Brain microvascular endothelial cell (primary cell): ENCODE measurements at regions not wholly inside any gene's neighbourhood (a gene's known extent, or its start where the extent isn't known, plus 50 kb on each side); places are given as distances from the start of the nearest gene placed in this dataset.

Experiments used
- DNase-seq: peaks from one replicate; pipeline ENCODE4 v3.0.0-alpha.2; 2020
- H3K27ac ChIP-seq: fragments of 250-450 bp; sonication (Bioruptor Pico); 2 replicates; pipeline ENCODE4 v1.5.1; 2020; ENCODE audit warnings: mild to moderate bottlenecking, moderate library complexity
- H3K27me3 ChIP-seq: fragments of 250-450 bp; sonication (Bioruptor Pico); replicated peaks from 2 replicates; pipeline ENCODE4 v1.5.1; 2020; ENCODE audit warnings: mild to moderate bottlenecking
- H3K36me3 ChIP-seq: fragments of 250-450 bp; sonication (Bioruptor Pico); replicated peaks from 2 replicates; pipeline ENCODE4 v1.5.1; 2020; ENCODE audit warnings: mild to moderate bottlenecking
- H3K4me3 ChIP-seq: 2 replicates; pipeline ENCODE4 v1.5.1; 2011; ENCODE audit warnings: low read depth, mild to moderate bottlenecking, control low read depth, low read length, moderate library complexity
- CTCF ChIP-seq: IDR thresholded peaks from 2 replicates; pipeline ENCODE4 v1.5.1; 2011; ENCODE audit warnings: low read depth, mild to moderate bottlenecking, moderate library complexity, low read length, control low read depth, inconsistent platforms; ENCODE audit errors: missing control alignments
- in situ Hi-C: cut with HindIII; loops from 2 replicates; pipeline ENCODE4 v1.10.0; 2017; ENCODE audit warnings: low sequenced_read_pairs, low pct_ligation_motif_present

GRCh38 chr11:127629200-127629599, 628.6 kb upstream of the KIRREL3 start:
- TF ChIP-seq CTCF, result no peak
- in situ Hi-C loops, result no loop called here
- DNase-seq, result no peak
- Histone ChIP-seq H3K27ac (no peak overlapping the region), H3K36me3 (no peaks in the 10 kb centered on the region), H3K4me3 (no peak overlapping the region), H3K27me3 (no peaks in the 10 kb centered on the region)

- Histone ChIP-seq H3K27ac (no peak overlapping the region), H3K4me3 (no peak overlapping the region), H3K27me3 (no peaks in the 10 kb centered on the region), H3K36me3 (no peaks in the 10 kb centered on the region)
- no peak for DNase-seq
- no peak for TF ChIP-seq CTCF
- in situ Hi-C loops, result no loop called here
Measured at GRCh38 chr11:127628458-127628785, 627.9 kb upstream of the KIRREL3 start.

GRCh38 chr11:127627629-127628457, 627.3 kb upstream of the KIRREL3 start:
- Histone ChIP-seq H3K36me3 (no peaks in the 10 kb centered on the region), H3K27me3 (no peaks in the 10 kb centered on the region), H3K4me3 (no peak overlapping the region), H3K27ac (no peak overlapping the region)
- TF ChIP-seq CTCF, result no peak
- in situ Hi-C loops, result no loop called here
- no peak for DNase-seq

GRCh38 chr11:127627204-127627603, 626.6 kb upstream of the KIRREL3 start:
- TF ChIP-seq CTCF, result no peak
- no peaks in the 10 kb centered on the region for H3K27me3 ChIP-seq
- in situ Hi-C loops, result no loop called here

GRCh38 chr11:127625402-127625801, 624.8 kb upstream of the KIRREL3 start:
- no peak for TF ChIP-seq CTCF
- no peak overlapping the region for H3K27ac ChIP-seq
- in situ Hi-C loops, result no loop called here
- H3K36me3 ChIP-seq, result no peaks in the 10 kb centered on the region
- DNase-seq, result no peak
- H3K4me3 ChIP-seq, result no peak overlapping the region
- H3K27me3 ChIP-seq, result no peaks in the 10 kb centered on the region

More at GRCh38 chr11:127627204-127627603, 626.6 kb upstream of the KIRREL3 start:
- DNase-seq, result no peak
- H3K4me3 ChIP-seq, result no peak overlapping the region
- no peaks in the 10 kb centered on the region for H3K36me3 ChIP-seq
- H3K27ac ChIP-seq, result no peak overlapping the region

GRCh38 chr11:127624306-127624856, 623.8 kb upstream of the KIRREL3 start:
- no peaks in the 10 kb centered on the region for H3K36me3 ChIP-seq
- no peak for TF ChIP-seq CTCF
- no peak overlapping the region for H3K4me3 ChIP-seq
- no peak overlapping the region for H3K27ac ChIP-seq
- in situ Hi-C loops, result no loop called here
- DNase-seq, result no peak
- H3K27me3 ChIP-seq, result no peaks in the 10 kb centered on the region
